A673 (cell line): ENCODE measurements at regions not wholly inside any gene's neighbourhood (a gene's known extent, or its start where the extent isn't known, plus 50 kb on each side); places are given as distances from the start of the nearest gene placed in this dataset.

Source experiments
- CTCF ChIP-seq: fragments of 300-800, 200-600 bp; sonication (generic); conservative IDR thresholded peaks from 2 replicates; pipeline ENCODE4 v1.5.1; 2017; ENCODE audit warnings: low read depth, mild to moderate bottlenecking, antibody characterized with exemption, low read length, moderate library complexity, mixed read lengths
- EZH2 ChIP-seq: fragments of 200-600 bp; sonication (generic); IDR thresholded peaks from 2 replicates; pipeline ENCODE4 v1.6.1; 2017; ENCODE audit warnings: borderline replicate concordance, low read depth, mild to moderate bottlenecking, mixed read lengths, antibody characterized with exemption, low read length; ENCODE audit not compliant: poor library complexity, severe bottlenecking

- TF ChIP-seq CTCF (no peak), EZH2 (no peak)
Measured at GRCh38 chr20:19026121-19026878, 186.1 kb upstream of the SLC24A3 start.
